OCI-LY1 (cell line): ENCODE measurements at regions not wholly inside any gene's neighbourhood (a gene's known extent, or its start where the extent isn't known, plus 50 kb on each side); places are given as distances from the start of the nearest gene placed in this dataset.

ENCODE experiments used
- H2AFZ ChIP-seq: fragments of 200-600 bp; sonication (generic), shearing (Covaris generic); 2 replicates; pipeline ENCODE4 v1.6.0; 2014; ENCODE audit warnings: antibody characterized with exemption, mild to moderate bottlenecking, low read length
- H3F3A ChIP-seq: fragments of 200-600 bp; sonication (generic), shearing (Covaris generic); 2 replicates; pipeline ENCODE4 v1.6.0; 2014; ENCODE audit warnings: mild to moderate bottlenecking, antibody characterized with exemption, low read length, moderate library complexity; ENCODE audit not compliant: insufficient read depth
- H3K27ac ChIP-seq: fragments of 200-600 bp; sonication (generic); 2 replicates; pipeline ENCODE4 v1.5.1; 2014; ENCODE audit warnings: low read length, mixed run types, mild to moderate bottlenecking, low read depth; ENCODE audit not compliant: poor library complexity, severe bottlenecking
- H3K27me3 ChIP-seq: fragments of 200-600 bp; sonication (generic); 2 replicates; pipeline ENCODE4 v1.6.0; 2014; ENCODE audit warnings: antibody characterized with exemption, mild to moderate bottlenecking, low read length, moderate library complexity; ENCODE audit not compliant: insufficient read depth
- H3K36me3 ChIP-seq: fragments of 200-600 bp; sonication (generic); 2 replicates; pipeline ENCODE4 v1.6.1; 2014; ENCODE audit warnings: mild to moderate bottlenecking, antibody characterized with exemption, low read length, moderate library complexity, mixed read lengths; ENCODE audit not compliant: insufficient read depth
- H3K4me1 ChIP-seq: fragments of 200-600 bp; sonication (generic); 2 replicates; pipeline ENCODE4 v1.5.1; 2014; ENCODE audit warnings: mild to moderate bottlenecking, low read length, moderate library complexity; ENCODE audit not compliant: insufficient read depth, severe bottlenecking
- H3K4me2 ChIP-seq: fragments of 200-600 bp; sonication (generic), shearing (Covaris generic); 2 replicates; pipeline ENCODE4 v1.6.1; 2014; ENCODE audit warnings: low read length
- H3K4me3 ChIP-seq: fragments of 200-600 bp; sonication (generic); 2 replicates; pipeline ENCODE4 v1.5.1; 2014; ENCODE audit warnings: low read length, low read depth, mild to moderate bottlenecking, mixed read lengths; ENCODE audit not compliant: poor library complexity, severe bottlenecking
- H3K79me2 ChIP-seq: fragments of 200-600 bp; shearing (Covaris generic); 2 replicates; pipeline ENCODE4 v1.6.1; 2016; ENCODE audit warnings: mixed run types, low read length, mixed read lengths; ENCODE audit not compliant: insufficient read depth
- H3K9ac ChIP-seq: fragments of 200-600 bp; sonication (generic), shearing (Covaris generic); 2 replicates; pipeline ENCODE4 v1.6.1; 2014; ENCODE audit warnings: mild to moderate bottlenecking, low read length, mixed read lengths
- H3K9me2 ChIP-seq: fragments of 200-600 bp; sonication (generic), shearing (Covaris generic); 2 replicates; pipeline ENCODE4 v1.6.1; 2014; ENCODE audit warnings: low read depth, mild to moderate bottlenecking, low read length, mixed read lengths
- H3K9me3 ChIP-seq: fragments of 200-600 bp; shearing (Covaris generic); 2 replicates; pipeline ENCODE4 v1.6.1; 2014; ENCODE audit warnings: low read length, mixed read lengths
- H4K20me1 ChIP-seq: fragments of 200-600 bp; sonication (generic), shearing (Covaris generic); 2 replicates; pipeline ENCODE4 v1.6.0; 2016; ENCODE audit warnings: mild to moderate bottlenecking, low read length; ENCODE audit not compliant: insufficient read depth
- EZH2 ChIP-seq: fragments of 200-600 bp; sonication (generic), shearing (Covaris generic); IDR thresholded peaks from 2 replicates; pipeline ENCODE4 v1.8.0; 2017; ENCODE audit warnings: borderline replicate concordance, mixed run types, mild to moderate bottlenecking, antibody characterized with exemption, low read length, moderate library complexity, mixed read lengths
- TF ChIP-seq, protein P1 (sequence below): fragments of 200-600 bp; sonication (generic), shearing (Covaris generic); IDR thresholded peaks from 2 replicates; pipeline ENCODE4 v1.5.1; 2017; ENCODE audit warnings: mild to moderate bottlenecking, antibody characterized with exemption, low read length, moderate library complexity, mixed read lengths

DNA sequence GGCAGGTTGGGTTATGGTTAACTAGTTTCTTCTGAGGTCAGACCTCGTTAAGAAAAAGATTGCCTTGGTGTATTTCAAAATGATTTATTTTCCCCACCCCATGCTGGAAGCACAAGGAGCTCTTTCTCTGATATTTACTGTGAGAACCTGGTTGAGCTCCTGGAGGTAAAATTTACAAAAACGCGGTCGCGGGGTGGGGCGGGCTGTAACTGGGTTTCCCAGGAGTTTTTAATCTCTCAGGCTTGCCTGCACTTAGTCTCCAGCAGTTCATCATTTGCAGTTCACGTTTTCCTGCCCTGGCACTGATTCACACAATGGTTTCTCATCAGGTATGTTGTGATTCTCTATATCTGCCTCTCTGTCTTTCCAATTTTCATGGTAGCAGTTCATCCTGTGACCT is 67.9 kb upstream of the PDE3A start:
- Histone ChIP-seq H3F3A (no peaks in the 10 kb centered on the region), H3K36me3 (no peaks in the 10 kb centered on the region), H3K27me3 (no peaks in the 10 kb centered on the region), H3K4me2 (no peak overlapping the region), H3K9ac (no peak overlapping the region), H3K27ac (no peak overlapping the region), H3K9me2 (no peaks in the 10 kb centered on the region), H3K4me1 (no peaks in the 10 kb centered on the region), H4K20me1 (no peaks in the 10 kb centered on the region), H2AFZ (no peak overlapping the region), H3K4me3 (no peak overlapping the region), H3K79me2 (no peaks in the 10 kb centered on the region), H3K9me3 (no peaks in the 10 kb centered on the region)
- TF ChIP-seq, protein P1, sequence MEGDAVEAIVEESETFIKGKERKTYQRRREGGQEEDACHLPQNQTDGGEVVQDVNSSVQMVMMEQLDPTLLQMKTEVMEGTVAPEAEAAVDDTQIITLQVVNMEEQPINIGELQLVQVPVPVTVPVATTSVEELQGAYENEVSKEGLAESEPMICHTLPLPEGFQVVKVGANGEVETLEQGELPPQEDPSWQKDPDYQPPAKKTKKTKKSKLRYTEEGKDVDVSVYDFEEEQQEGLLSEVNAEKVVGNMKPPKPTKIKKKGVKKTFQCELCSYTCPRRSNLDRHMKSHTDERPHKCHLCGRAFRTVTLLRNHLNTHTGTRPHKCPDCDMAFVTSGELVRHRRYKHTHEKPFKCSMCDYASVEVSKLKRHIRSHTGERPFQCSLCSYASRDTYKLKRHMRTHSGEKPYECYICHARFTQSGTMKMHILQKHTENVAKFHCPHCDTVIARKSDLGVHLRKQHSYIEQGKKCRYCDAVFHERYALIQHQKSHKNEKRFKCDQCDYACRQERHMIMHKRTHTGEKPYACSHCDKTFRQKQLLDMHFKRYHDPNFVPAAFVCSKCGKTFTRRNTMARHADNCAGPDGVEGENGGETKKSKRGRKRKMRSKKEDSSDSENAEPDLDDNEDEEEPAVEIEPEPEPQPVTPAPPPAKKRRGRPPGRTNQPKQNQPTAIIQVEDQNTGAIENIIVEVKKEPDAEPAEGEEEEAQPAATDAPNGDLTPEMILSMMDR = no peak
- no peak for TF ChIP-seq EZH2

DNA sequence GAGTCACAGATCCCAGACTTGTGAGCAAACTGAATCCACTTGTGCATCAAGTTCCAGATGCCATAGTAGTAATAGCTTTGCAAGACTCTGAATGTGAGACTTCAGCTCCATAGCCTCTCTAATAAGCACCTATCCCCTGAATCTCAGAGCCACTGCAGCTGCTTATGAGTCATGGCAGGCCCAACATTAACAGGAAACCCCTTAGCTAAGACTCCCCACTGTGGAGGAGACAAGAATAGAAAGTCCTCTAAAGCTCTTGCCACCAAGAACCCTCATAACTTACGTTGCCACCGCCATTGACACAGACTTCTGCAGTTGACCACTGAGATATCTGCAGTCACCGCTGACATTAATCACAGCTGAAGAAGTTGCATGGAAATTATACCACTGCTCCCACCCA is 62.9 kb upstream of the PDE3A start:
- H2AFZ ChIP-seq = no peak overlapping the region
- no peaks in the 10 kb centered on the region for H4K20me1 ChIP-seq
- no peaks in the 10 kb centered on the region for H3K9me2 ChIP-seq
- no peaks in the 10 kb centered on the region for H3K36me3 ChIP-seq
- no peaks in the 10 kb centered on the region for H3K9me3 ChIP-seq
- H3K4me1 ChIP-seq = no peaks in the 10 kb centered on the region
- H3K27me3 ChIP-seq = no peaks in the 10 kb centered on the region
- H3F3A ChIP-seq = no peaks in the 10 kb centered on the region
- H3K4me2 ChIP-seq = no peak overlapping the region
- no peak overlapping the region for H3K27ac ChIP-seq
- H3K9ac ChIP-seq = no peak overlapping the region
- TF ChIP-seq, protein P1 = no peak
- no peak for TF ChIP-seq EZH2
- no peaks in the 10 kb centered on the region for H3K79me2 ChIP-seq
- H3K4me3 ChIP-seq = no peak overlapping the region

DNA sequence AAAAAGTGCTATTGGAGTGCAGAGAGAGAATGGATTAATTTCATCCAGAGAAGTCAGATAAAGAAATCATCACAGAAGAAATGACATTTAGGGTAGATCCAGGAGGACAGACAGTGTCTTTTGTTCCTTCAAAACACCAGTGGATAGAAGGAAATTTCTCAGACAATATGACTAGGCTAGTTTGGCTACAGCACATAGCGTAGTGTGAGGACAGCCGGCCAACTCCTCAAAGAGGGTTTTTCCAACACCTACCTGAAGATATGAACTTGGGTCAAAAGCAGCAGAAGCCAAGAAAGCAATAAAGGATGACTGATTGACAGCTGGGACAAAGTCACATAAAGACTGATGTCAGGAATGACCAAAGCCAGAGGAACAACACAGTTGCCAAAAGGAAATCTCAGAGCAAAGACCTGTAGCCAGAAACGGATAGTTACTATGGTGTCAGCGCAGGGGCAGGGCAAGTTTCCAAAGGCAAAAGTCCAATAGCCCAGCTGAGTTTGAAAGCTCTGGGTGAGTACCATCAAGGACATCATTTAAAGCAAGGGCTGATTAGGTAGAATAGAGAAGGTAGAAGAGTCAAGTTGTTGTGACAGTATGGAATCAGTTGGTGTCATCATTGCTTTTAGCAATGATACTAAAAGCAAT is 58.7 kb upstream of the PDE3A start:
- Histone ChIP-seq H3K4me2 (no peak overlapping the region), H3K27ac (no peak overlapping the region), H3K9me2 (no peaks in the 10 kb centered on the region), H3K9me3 (no peaks in the 10 kb centered on the region), H3K4me1 (no peaks in the 10 kb centered on the region), H2AFZ (no peak overlapping the region), H3K4me3 (no peak overlapping the region), H3F3A (no peaks in the 10 kb centered on the region), H3K79me2 (no peaks in the 10 kb centered on the region), H3K9ac (no peak overlapping the region), H4K20me1 (no peaks in the 10 kb centered on the region), H3K27me3 (no peaks in the 10 kb centered on the region), H3K36me3 (no peaks in the 10 kb centered on the region)
- TF ChIP-seq, protein P1 = no peak
- no peak for TF ChIP-seq EZH2
